Adrenal gland (tissue), 9 donors: ENCODE measurements at regions not wholly inside any gene's neighbourhood (a gene's known extent, or its start where the extent isn't known, plus 50 kb on each side); places are given as distances from the start of the nearest gene placed in this dataset.
A peak's percentile ranks its signal among the peaks of the same experiment; 100 is the strongest.

Experiments
- DNase-seq, 7 donors: peaks; one replicate each; pipeline ENCODE4 v3.0.0-alpha.2; 2019 to 2020
- H3K27ac ChIP-seq, 5 donors: fragments of 200-600 bp; sonication (generic) in 4 of 5; 1 replicate in 3 of 5; 2 replicates in 2 of 5; pipeline versions ENCODE4 v1.5.1 to v1.8.0; 2016 to 2020; ENCODE audit warnings: mild to moderate bottlenecking in 1 of 5
- H3K27me3 ChIP-seq: fragments of 200-600 bp; 2 replicates; pipeline ENCODE4 v1.8.0; 2021
- H3K36me3 ChIP-seq, 2 donors: fragments of 200-600 bp; replicated peaks in 1 of 2; 1 replicate in 1 of 2; 2 replicates in 1 of 2; pipeline versions ENCODE4 v1.5.1 to v1.8.0; 2018 to 2022
- H3K4me1 ChIP-seq, 2 donors: fragments of 200-600 bp; replicated peaks in 1 of 2; 1 replicate in 1 of 2; 2 replicates in 1 of 2; pipeline versions ENCODE4 v1.5.1 to v1.8.0; 2018 to 2021
- H3K4me3 ChIP-seq, 4 donors: fragments of 200-600 bp; sonication (generic) in 3 of 4; one replicate each; pipeline ENCODE4 v1.5.1; 2016 to 2018
- H3K9me3 ChIP-seq, 3 donors: fragments of 200-600 bp; sonication (generic) in 1 of 3; replicated peaks in 1 of 3; 1 replicate in 2 of 3; 2 replicates in 1 of 3; pipeline versions ENCODE4 v1.5.1 to v1.8.0; 2016 to 2021
- POLR2A ChIP-seq, 2 donors: fragments of 450-650 bp; IDR thresholded peaks; one replicate each; pipeline ENCODE4 v1.6.1; 2017; ENCODE audit warnings: antibody characterized with exemption in 2 of 2, mild to moderate bottlenecking in 2 of 2, moderate library complexity in 1 of 2
- WGBS, 4 donors: extraction: QIAGEN DNeasy Blood & Tissue Kit in 2 of 4; methylation state at CpG; one replicate each; pipeline versions ENCODE4 v1.1.5 to v1.1.7; 2013 to 2017; 5-methylcytosine and 5-hydroxymethylcytosine counted together
- intact Hi-C, 2 donors: fragments of 100-400 bp; cut with DNase I; formaldehyde crosslinking; loops; one replicate each; pipeline versions ENCODE4 v1.14.1 to v1.15.0; 2022 to 2023
- TF ChIP-seq, protein P1 (sequence below), 6 experiments: fragments of 450-650 bp in 4 of 6; fragments of 200-600 bp in 2 of 6; sonication (generic) in 1 of 6; IDR thresholded peaks; 1 replicate in 5 of 6; 2 replicates in 1 of 6; pipeline versions ENCODE4 v1.5.1 to v1.8.0; 2016 to 2021; ENCODE audit warnings: antibody characterized with exemption in 6 of 6, mild to moderate bottlenecking in 2 of 6, moderate library complexity in 1 of 6
- donor health status: healthy with polysubstance abuse.
- donor health status: Bipolar disorder and iron deficiency.
- donor health status: DM: yes; HTN: yes; CAD: no.
- donor health status: DM: no; HTN: no; CAD: no.
- donor health status: DM: no; HTN: no; CAD: no.

DNA sequence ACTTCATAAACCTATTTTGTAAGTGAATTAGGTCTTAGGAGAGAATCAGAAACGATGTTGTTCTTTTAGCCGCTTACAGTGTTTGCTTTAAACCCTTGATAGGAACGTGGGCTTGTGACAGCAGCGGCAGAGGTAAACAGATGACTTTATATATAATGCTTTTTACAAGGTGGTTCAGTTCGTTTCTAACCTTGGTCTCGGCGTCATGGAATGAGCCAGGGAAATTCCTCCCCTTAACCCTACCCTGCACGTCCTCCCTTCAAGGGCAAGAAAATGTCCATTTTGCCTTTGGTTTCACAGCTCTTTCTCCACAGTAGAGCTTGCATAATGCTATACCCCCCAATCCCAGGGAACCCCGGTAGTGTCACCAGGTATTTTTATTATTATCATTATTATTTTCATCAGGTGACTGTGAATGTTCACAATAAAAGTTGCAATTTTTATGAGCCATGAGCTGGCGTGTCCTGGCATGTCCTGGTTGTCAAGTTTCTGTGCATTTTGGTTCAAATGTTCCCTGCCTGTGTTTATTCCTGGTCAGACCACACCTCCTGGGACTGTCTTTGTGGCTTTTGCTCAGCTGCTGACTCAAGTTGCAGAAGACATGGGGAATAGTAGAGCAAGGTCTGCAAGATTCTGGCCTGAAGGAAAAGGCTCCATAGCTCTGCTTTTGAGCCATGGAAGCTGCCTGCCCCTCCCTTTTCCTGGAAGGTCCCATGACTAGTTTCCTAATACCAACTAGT, 112.8 kb upstream of the BMP2 start:
- 58 to 69% (median 65%) methylated on average over 10 of the region's 10 CpGs for WGBS, 4 donors
- H3K27me3 ChIP-seq = no peaks in the 10 kb centered on the region
- H3K9me3 ChIP-seq = no peaks in the 10 kb centered on the region
- TF ChIP-seq POLR2A (IDR thresholded peaks at IDR 0.05) = no peak
- TF ChIP-seq, protein P1, sequence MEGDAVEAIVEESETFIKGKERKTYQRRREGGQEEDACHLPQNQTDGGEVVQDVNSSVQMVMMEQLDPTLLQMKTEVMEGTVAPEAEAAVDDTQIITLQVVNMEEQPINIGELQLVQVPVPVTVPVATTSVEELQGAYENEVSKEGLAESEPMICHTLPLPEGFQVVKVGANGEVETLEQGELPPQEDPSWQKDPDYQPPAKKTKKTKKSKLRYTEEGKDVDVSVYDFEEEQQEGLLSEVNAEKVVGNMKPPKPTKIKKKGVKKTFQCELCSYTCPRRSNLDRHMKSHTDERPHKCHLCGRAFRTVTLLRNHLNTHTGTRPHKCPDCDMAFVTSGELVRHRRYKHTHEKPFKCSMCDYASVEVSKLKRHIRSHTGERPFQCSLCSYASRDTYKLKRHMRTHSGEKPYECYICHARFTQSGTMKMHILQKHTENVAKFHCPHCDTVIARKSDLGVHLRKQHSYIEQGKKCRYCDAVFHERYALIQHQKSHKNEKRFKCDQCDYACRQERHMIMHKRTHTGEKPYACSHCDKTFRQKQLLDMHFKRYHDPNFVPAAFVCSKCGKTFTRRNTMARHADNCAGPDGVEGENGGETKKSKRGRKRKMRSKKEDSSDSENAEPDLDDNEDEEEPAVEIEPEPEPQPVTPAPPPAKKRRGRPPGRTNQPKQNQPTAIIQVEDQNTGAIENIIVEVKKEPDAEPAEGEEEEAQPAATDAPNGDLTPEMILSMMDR (IDR thresholded peaks at IDR 0.05) = no peak
- intact Hi-C loops = no loop called here
- DNase-seq = no peak
- H3K4me1 ChIP-seq = peaks cover 0 to 7% of the 10 kb centered on the region in 2 donors
- H3K36me3 ChIP-seq = no peaks in the 10 kb centered on the region
- H3K27ac ChIP-seq = no peak overlapping the region
- H3K4me3 ChIP-seq = no peak overlapping the region

DNA sequence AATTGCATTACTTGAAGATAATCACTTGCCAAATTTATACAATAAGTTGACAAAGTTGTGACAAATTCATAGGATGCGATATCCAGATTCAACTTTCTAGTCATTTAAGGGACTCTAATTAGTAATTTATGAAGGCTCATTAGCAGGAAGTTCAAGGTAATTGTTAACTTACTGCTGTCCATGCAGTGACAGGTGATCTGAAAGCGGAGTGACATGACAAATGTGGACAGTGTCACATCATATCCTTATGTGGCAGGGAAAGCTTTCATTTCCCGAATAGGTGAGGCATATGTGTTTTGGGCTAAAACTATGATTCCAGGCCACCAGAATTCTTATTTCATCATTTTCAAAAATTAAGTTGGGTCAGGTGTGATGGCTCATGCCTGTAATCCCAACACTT, 115.9 kb upstream of the BMP2 start:
- WGBS, 4 donors = 65 to 81% (median 78%) methylated on average over 3 of the region's 3 CpGs
- peaks cover 0 to 7% of the 10 kb centered on the region in 2 donors for H3K4me1 ChIP-seq
- peak overlapping the region in 1 of 5 donors; percentile 27 for H3K27ac ChIP-seq
- DNase-seq = no peak
- no peaks in the 10 kb centered on the region for H3K36me3 ChIP-seq
- no peaks in the 10 kb centered on the region for H3K9me3 ChIP-seq
- intact Hi-C loops = no loop called here
- TF ChIP-seq, protein P1 (IDR thresholded peaks at IDR 0.05) = no peak
- TF ChIP-seq POLR2A (IDR thresholded peaks at IDR 0.05) = no peak
- no peak overlapping the region for H3K4me3 ChIP-seq
- no peaks in the 10 kb centered on the region for H3K27me3 ChIP-seq

DNA sequence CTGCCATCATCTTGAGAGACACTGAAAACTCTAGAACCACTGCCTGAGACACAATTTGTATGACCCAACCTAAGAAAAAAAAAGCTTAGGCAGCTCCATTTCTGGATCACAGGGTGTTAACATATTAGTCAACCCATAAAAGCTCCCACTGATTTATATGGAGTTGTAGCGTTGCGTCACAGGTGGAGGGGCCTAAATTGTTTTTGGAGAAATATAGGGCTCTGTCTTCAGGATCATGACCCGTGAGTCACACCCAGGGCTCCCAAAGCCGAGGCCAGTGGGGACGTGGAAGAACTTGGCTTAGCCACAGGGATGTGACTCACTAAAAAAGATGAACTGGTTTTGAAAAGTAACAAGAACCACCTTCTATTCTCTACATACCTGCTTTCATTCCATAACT, 116.5 kb upstream of the BMP2 start:
- Histone ChIP-seq H3K36me3 (no peaks in the 10 kb centered on the region), H3K27me3 (no peaks in the 10 kb centered on the region), H3K4me1 (peaks cover 0 to 7% of the 10 kb centered on the region in 2 donors), H3K4me3 (no peak overlapping the region), H3K9me3 (no peaks in the 10 kb centered on the region), H3K27ac (no peak overlapping the region)
- intact Hi-C loops = no loop called here
- peak; percentile 67 to 90 (median 87) for DNase-seq
- TF ChIP-seq POLR2A (IDR thresholded peaks at IDR 0.05) = no peak
- TF ChIP-seq, protein P1 (IDR thresholded peaks at IDR 0.05) = no peak
- 30 to 39% (median 36%) methylated on average over 5 of the region's 5 CpGs for WGBS, 4 donors

DNA sequence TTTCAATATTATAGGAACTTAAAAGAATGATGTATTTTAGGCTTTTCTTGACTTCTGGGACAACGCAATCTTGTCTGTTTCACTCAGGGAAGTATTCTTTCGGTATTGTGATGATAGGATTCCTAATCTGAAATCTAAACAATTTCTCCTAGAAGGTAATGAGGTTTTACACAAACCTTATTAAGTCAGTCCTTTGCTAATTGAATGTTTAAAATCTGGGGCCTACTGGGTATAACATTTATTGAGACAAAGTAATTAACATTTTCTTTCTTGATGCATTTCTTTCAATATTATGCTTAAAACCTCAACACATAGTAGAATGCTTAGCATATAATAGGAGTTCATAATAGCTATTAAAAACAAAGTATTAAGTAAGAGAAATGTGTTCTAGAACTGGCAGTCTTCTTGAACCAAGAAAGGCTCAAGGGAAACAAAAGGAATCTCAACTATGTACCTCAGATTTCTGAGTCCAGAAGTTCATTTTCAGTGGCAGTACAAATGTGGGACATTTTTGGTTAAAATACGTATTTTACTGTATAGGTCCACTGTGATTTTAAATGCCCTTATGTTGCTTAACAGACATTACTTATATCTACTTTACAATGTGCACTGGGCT, 121.4 kb upstream of the BMP2 start:
- Histone ChIP-seq H3K36me3 (no peaks in the 10 kb centered on the region), H3K9me3 (no peaks in the 10 kb centered on the region), H3K27me3 (no peaks in the 10 kb centered on the region), H3K27ac (no peak overlapping the region), H3K4me1 (peaks cover 0 to 7% of the 10 kb centered on the region in 2 donors), H3K4me3 (no peak overlapping the region)
- 84 to 91% (median 90%) methylated on average over 3 of the region's 3 CpGs for whole genome bisulfite sequencing, 4 donors
- intact Hi-C loops = loop anchor here in 1 of 2 donors (10.0 kb wide), 1 partner anchor 59 kb away; no protein-coding TSS in a partner anchor
- TF ChIP-seq, protein P1 (IDR thresholded peaks at IDR 0.05) = no peak
- TF ChIP-seq POLR2A (IDR thresholded peaks at IDR 0.05) = no peak
- DNase-seq = no peak
